Stomach (tissue), 4 donors: ENCODE measurements at regions not wholly inside any gene's neighbourhood (a gene's known extent, or its start where the extent isn't known, plus 50 kb on each side); places are given as distances from the start of the nearest gene placed in this dataset.

Experiments used
- EP300 ChIP-seq: sonication (generic); formaldehyde crosslinking; IDR thresholded peaks from one replicate; pipeline ENCODE4 v1.6.1; 2017; ENCODE audit warnings: antibody characterized with exemption
- POLR2A ChIP-seq, 4 donors: fragments of 450-650 bp; IDR thresholded peaks; one replicate each; pipeline ENCODE4 v1.6.1; 2016; ENCODE audit warnings: antibody characterized with exemption in 4 of 4, control low read depth in 2 of 4, mild to moderate bottlenecking in 1 of 4, moderate library complexity in 1 of 4
- POLR2AphosphoS5 ChIP-seq, 3 donors: sonication (generic); formaldehyde crosslinking; IDR thresholded peaks; one replicate each; pipeline ENCODE4 v1.6.1; 2016; ENCODE audit warnings: antibody characterized with exemption in 3 of 3
- TF ChIP-seq, protein P1 (sequence below), 7 experiments: fragments of 450-650 bp in 4 of 7; fragments of 200-600 bp in 3 of 7; sonication (generic) in 3 of 7; IDR thresholded peaks; one replicate each; pipeline ENCODE4 v1.5.1; 2016 to 2019; ENCODE audit warnings: antibody characterized with exemption in 7 of 7, control low read depth in 2 of 7, mild to moderate bottlenecking in 1 of 7

DNA sequence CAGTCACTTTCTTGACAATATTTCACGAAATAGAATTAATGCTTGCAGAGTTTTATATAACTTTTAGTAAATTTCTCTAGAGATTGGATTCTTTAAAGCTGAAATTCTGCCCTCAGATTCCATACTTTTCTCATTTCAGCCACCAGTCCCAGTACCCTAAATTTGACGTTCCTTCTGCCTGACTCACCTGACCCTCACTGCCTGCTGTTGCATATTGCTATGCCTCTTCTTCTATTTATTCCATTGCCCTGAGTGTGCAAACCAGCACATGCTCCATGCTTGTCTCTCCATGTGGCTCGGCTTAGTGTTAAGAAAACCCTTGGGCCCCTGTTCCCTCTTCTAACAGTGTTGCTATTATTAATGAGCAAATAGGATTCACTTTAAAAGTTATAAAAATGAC is 533.3 kb downstream of the LRFN5 start:
- TF ChIP-seq, protein P1, sequence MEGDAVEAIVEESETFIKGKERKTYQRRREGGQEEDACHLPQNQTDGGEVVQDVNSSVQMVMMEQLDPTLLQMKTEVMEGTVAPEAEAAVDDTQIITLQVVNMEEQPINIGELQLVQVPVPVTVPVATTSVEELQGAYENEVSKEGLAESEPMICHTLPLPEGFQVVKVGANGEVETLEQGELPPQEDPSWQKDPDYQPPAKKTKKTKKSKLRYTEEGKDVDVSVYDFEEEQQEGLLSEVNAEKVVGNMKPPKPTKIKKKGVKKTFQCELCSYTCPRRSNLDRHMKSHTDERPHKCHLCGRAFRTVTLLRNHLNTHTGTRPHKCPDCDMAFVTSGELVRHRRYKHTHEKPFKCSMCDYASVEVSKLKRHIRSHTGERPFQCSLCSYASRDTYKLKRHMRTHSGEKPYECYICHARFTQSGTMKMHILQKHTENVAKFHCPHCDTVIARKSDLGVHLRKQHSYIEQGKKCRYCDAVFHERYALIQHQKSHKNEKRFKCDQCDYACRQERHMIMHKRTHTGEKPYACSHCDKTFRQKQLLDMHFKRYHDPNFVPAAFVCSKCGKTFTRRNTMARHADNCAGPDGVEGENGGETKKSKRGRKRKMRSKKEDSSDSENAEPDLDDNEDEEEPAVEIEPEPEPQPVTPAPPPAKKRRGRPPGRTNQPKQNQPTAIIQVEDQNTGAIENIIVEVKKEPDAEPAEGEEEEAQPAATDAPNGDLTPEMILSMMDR (IDR thresholded peaks at IDR 0.05), result no peak
- TF ChIP-seq POLR2AphosphoS5 (IDR thresholded peaks at IDR 0.05) (no peak), EP300 (no peak), POLR2A (IDR thresholded peaks at IDR 0.05) (no peak)
